ENCODE measurements at regions not wholly inside any gene's neighbourhood (a gene's known extent, or its start where the extent isn't known, plus 50 kb on each side); places are given as distances from the start of the nearest gene placed in this dataset.
"Not testable (repeated sequence)": the region's sequence is repeated elsewhere in the genome, so short reads cannot be mapped to it uniquely, and the experiment has no call there.

GRCh38 chr7:81110673-81111072 is 191.8 kb upstream of the SEMA3C start:
- DNase-seq: no peak

DNA sequence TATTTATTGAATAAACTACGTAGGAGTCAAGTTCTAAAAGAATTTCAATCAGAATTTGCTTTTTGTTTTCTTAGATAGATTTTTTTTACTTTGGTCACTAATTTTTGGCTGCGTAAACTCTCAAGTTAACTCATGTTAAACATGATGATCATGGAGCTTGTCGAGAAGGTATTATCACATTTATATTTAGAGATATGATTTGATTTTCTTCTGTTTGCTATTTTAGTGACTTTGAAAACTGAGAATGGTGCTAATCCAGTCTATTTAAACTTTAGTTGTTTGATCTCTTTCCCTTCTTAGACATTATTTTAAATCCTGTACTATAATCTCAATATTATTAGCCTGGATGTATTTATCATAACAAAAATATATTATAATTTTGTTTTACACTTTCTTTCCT is 179.4 kb upstream of the SEMA3C start:
- no peak for DNase-seq

DNA sequence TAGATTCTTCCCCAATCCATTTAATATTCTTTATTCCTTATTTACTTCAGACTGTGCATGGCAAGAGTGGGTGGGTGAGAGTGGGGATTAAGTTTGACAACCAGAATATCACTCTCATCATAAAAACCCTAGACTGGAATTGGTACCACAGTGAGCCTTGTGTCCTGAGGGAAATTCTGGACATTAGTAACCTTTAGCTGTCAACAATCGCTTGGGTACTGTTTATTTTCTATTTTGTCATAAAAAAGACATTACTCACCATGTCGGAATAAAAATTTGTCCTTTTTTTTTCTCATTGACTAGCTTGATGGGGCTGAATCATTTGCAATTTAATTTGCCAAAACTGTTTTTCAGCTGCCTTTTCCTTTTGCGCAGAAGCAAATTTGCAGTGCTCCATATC is 176.1 kb upstream of the SEMA3C start:
- no peak for DNase-seq

DNA sequence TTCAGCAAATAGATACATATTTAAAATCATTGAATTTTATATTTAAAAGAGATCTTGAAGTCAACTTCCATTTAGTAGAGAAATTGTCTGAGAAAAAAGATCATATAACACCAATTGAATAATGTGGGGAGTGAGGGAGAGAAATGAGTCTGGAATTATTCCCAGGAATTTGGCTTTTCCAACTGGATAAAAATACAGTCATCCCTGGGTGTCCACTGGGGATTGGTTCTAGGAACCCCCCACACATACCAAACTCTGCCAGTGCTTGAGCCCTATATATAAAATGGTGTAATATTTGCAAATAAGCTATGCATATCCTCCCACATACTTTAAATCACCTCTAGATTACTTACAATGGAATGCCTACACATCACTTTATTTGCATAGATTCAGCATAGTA is 162.8 kb upstream of the SEMA3C start:
- no peak for DNase-seq

- DNase-seq: no peak
These were observed 161.7 kb upstream of the SEMA3C start for GRCh38 chr7:81080553-81080952.

DNA sequence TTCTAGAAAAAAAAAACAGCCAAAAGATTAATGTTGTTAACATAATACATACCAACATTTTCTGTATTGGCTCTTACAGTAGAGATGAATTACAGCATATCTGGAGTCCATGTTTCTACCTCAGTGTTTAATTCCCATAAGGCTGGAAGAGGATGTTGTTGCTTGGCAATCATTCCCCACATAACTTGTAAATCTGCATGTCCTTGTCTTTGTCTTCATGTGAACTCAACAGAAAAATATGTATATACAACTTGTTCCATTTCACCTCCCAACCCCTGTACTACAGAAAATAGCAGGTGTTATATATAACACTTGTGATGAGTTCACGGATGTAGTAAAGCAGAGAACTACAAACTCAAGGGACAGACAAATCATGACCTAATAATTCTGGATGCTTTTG is 160.9 kb upstream of the SEMA3C start:
- DNase-seq: no peak

- DNase-seq: no peak
These were observed 156.3 kb upstream of the SEMA3C start for GRCh38 chr7:81075150-81075549.

DNA sequence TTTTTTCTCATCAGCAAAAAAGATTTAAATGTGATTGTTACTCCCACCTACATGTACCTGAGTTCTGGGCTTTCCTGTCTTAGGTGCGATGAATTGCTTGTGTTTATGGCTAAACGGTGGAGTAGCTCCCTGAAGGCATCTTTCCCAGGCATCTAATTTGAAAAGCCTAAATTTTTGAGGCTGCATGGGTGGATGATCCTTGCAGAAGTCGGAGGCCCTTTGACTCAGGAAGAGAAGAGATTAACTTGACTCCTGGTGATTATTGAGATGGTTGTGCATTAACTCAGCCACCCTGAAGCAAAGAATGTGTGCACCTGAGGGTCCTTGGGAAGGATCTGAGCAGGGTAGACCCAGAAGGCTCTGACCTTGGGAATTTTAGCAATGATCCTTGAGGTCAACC is 155.6 kb upstream of the SEMA3C start:
- no peak for DNase-seq

DNA sequence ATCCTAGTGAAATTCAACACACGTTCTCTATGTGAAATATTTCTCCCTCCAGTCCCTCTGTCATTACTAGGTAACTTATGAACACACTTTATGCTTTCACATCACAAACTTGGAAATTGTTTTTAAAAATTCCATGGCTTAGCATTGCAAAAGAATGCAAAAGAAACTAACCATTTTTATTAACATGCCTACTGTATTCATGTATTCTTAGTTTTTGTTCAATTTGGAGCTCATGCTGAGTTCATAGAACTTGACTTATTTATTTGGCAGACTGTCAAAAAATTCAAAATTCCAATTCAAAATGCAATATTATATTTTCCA is 155.0 kb upstream of the SEMA3C start:
- DNase-seq: no peak

DNA sequence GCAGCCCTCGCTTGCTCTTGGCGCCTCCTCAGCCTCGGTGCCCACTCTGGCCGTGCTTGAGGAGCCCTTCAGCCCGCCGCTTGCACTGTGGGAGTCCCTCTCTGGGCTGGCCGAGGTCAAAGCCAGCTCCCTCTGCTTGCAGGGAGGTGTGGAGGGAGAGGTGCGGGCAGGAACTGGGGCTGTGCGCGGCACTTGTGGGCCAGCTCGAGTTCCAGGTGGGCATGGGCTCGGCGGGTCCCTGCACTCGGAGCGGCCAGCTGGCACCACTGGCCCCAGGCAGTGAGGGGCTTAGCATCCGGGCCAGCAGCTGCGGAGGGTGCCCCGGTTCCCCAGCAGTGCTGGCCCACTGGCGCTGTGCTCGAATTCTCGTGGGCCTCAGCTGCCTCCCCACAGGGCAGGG is 152.1 kb upstream of the SEMA3C start:
- no peak for DNase-seq

GRCh38 chr7:81066797-81067196 is 147.9 kb upstream of the SEMA3C start:
- no peak for DNase-seq

DNA sequence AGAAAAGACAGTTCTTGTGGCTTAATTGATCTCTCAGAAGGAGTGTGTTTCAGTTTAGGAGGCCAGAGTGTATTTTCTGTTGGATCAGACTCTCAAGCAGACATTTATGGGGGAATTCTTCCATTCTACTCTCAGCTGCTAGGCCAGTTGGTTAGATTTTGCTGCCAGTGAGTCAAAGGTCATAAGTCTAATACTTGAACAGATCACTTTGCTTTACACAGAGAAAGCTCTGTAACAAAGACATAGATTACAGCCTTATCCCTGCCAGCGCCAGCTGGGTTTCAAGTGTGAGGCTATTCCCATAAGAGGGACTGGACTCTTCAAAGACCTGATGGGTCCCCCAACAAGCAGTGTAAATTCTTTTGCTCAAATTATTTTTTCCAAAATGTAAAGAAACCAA is 145.6 kb upstream of the SEMA3C start:
- DNase-seq: no peak

GRCh38 chr7:81062755-81063154 is 143.9 kb upstream of the SEMA3C start:
- DNase-seq: no peak

- not testable (repeated sequence) for DNase-seq
These were observed 138.6 kb upstream of the SEMA3C start for GRCh38 chr7:81057469-81057868.

- no peak for DNase-seq
These were observed 134.8 kb upstream of the SEMA3C start for GRCh38 chr7:81053623-81054022.

- no peak for DNase-seq
These were observed 133.1 kb upstream of the SEMA3C start for GRCh38 chr7:81051811-81052413.

DNA sequence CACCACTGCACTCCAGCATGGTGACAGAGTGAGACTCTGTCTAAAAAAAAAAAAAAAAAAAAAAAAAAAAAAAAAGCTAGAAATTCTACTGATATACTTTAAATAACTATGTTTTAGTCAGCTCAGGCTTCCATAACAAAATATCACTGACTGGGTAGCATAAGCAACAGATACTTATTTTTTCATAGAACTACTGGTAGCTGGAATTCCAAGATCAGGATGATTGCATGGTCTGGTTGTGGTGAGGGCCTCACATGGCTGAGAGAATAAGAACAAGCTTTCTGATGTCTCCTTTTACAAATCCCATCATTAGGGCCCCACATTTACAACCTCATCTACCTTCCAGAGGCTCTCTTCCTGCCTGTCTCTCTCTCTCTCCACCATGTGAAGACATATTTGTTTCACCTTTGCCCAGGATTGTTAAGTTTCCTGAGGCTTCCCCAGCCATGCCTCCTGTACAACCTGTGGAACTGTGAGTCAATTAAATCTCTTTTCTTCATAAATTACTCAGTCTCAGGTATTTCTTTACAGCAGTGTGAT is 126.7 kb upstream of the SEMA3C start:
- DNase-seq: no peak

GRCh38 chr7:81042646-81043045 is 123.8 kb upstream of the SEMA3C start:
- DNase-seq: not testable (repeated sequence)

- DNase-seq: no peak
These were observed 121.6 kb upstream of the SEMA3C start for GRCh38 chr7:81040496-81040895.

- DNase-seq: no peak
These were observed 118.0 kb upstream of the SEMA3C start for GRCh38 chr7:81036871-81037270.

DNA sequence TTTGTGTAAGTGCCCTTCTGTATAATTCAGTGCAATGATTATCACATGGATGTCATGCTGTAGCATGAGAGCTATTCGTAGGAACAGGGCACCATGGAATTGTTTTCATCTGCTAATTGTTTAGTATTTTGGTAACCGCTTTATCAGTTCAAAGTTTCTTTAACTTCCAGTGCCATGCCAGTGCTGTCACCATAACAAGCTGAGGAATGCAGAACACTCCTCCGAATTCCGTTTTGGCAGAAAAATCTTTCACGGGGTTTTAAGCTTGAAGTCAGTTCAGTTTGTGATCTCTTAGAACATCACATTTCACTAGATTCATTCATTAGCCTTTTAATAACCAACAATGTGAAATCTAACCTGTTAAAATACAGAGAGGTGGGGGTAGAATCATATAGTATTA is 117.2 kb upstream of the SEMA3C start:
- DNase-seq: no peak

DNA sequence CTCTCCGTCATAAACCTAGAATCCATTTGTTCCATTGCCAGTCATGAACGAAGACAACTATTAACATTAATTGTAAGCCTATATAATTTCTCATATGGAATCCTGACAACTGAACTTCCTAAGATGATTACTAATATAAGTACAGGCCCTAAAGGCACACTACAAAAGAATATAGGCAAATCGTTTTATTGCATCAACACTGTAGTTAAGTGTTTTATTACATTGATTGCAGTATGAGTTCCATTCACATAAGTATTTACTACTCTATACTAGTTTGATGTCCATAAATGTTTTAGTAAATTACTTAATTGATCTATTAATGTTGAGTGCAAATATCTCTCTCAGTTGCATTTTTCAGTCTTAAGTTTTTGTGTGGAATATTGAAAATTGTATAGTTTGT is 113.1 kb upstream of the SEMA3C start:
- no peak for DNase-seq

- no peak for DNase-seq
These were observed 112.4 kb upstream of the SEMA3C start for GRCh38 chr7:81031243-81031642.

GRCh38 chr7:81030472-81030871 is 111.6 kb upstream of the SEMA3C start:
- no peak for DNase-seq

- DNase-seq: peak; percentile 41
These were observed 110.7 kb upstream of the SEMA3C start for GRCh38 chr7:81029511-81029910.

DNA sequence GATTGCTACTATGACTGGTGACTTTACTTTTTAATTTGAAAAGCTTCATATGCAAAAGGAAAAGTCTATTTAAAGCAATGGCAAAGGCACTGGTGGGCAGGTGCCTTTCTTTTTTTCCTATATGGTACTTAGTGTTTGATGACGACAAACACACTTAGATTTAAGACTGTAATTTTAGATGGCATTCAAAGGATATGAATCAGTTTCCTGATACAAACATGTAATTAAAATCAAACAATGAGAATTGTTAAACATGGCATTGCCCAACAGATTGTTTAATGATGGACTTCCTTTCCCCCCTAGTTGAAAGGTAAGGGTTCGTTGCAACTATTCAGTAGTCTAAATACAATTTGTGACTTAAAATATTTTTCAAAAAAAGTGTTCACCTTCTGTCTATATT is 106.5 kb upstream of the SEMA3C start:
- DNase-seq: no peak
